Activated CD8-positive, alpha-beta T cell treated with anti-CD3 and anti-CD28 coated beads for 36 hours (primary cell): ENCODE measurements at regions not wholly inside any gene's neighbourhood (a gene's known extent, or its start where the extent isn't known, plus 50 kb on each side); places are given as distances from the start of the nearest gene placed in this dataset.

Experiments
- ATAC-seq: fragments of 200-7000 bp; cut with Tn5 transposase; one replicate; pipeline ENCODE4 v1.10.0; 2021; ENCODE audit warnings: mild to moderate bottlenecking, moderate library complexity
- CTCF ChIA-PET: fragments of 350-600 bp; sonication (Branson Sonifier 250); formaldehyde crosslinking; loops from one replicate; lab custom pipeline; 2021; ENCODE audit warnings: antibody characterized with exemption; lab: Charles Lee
- POLR2A ChIA-PET: fragments of 350-600 bp; sonication (Branson Sonifier 250); formaldehyde crosslinking; loops from one replicate; lab custom pipeline; 2021; ENCODE audit warnings: antibody characterized with exemption; lab: Charles Lee
- DNase-seq: peaks from one replicate; pipeline ENCODE4 v3.0.0-alpha.2; 2020
- H3K27ac Mint-ChIP-seq: one replicate; pipeline ENCODE4 v1.8.0; 2021; ENCODE audit warnings: mild to moderate bottlenecking, mixed read lengths
- H3K27me3 Mint-ChIP-seq: one replicate; pipeline ENCODE4 v1.8.0; 2021; ENCODE audit warnings: mixed read lengths
- H3K36me3 Mint-ChIP-seq: one replicate; pipeline ENCODE4 v1.8.0; 2021; ENCODE audit warnings: low read depth, mixed read lengths
- H3K4me1 Mint-ChIP-seq: one replicate; pipeline ENCODE4 v1.8.0; 2021; ENCODE audit warnings: low read depth, mixed read lengths
- H3K4me3 Mint-ChIP-seq: one replicate; pipeline ENCODE4 v1.8.0; 2021; ENCODE audit warnings: mild to moderate bottlenecking, moderate library complexity, mixed read lengths
- H3K9me3 Mint-ChIP-seq: one replicate; pipeline ENCODE4 v1.8.0; 2021; ENCODE audit warnings: mixed read lengths
- intact Hi-C: fragments of 100-400 bp; cut with micrococcal nuclease; formaldehyde crosslinking; loops from one replicate; pipeline ENCODE4 v1.10.0; 2022
- TF ChIP-seq, protein P1 (sequence below): fragments of 200-600 bp; IDR thresholded peaks from one replicate; pipeline ENCODE4 v1.8.0; 2022; ENCODE audit warnings: antibody characterized with exemption, mild to moderate bottlenecking

DNA sequence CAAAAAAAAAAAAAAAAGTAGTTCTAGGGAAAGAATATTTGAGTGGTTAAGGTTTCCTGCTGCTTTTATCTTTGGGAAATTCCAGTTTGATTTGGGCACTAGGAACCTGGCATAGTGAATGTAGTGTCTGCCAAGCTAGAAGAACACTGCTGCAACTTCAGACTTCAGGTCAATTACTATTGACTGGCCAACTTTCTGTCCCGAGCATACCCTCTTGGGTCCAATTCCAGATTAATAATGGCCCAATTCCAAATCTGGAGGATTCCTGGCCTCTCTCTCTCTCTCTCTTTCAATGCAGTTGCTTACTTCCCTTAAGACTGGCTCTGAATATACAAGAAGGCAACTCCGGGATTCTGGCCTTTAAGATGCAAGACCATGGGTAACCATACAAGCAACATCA, 74.9 kb downstream of the ANKEF1 start:
- Mint-ChIP-seq H3K36me3 (no peaks in the 10 kb centered on the region), H3K4me1 (no peaks in the 10 kb centered on the region), H3K4me3 (no peak overlapping the region), H3K27ac (no peak overlapping the region), H3K9me3 (no peaks in the 10 kb centered on the region), H3K27me3 (peaks cover 7% of the 10 kb centered on the region)
- ATAC-seq (no peak), DNase-seq (no peak)
- intact Hi-C loops, result no loop called here
- CTCF ChIA-PET, result interaction anchor here (1.1 kb wide), 1 partner anchor 202 kb away, joined by 3 read pairs; no protein-coding TSS in a partner anchor
- TF ChIP-seq, protein P1, sequence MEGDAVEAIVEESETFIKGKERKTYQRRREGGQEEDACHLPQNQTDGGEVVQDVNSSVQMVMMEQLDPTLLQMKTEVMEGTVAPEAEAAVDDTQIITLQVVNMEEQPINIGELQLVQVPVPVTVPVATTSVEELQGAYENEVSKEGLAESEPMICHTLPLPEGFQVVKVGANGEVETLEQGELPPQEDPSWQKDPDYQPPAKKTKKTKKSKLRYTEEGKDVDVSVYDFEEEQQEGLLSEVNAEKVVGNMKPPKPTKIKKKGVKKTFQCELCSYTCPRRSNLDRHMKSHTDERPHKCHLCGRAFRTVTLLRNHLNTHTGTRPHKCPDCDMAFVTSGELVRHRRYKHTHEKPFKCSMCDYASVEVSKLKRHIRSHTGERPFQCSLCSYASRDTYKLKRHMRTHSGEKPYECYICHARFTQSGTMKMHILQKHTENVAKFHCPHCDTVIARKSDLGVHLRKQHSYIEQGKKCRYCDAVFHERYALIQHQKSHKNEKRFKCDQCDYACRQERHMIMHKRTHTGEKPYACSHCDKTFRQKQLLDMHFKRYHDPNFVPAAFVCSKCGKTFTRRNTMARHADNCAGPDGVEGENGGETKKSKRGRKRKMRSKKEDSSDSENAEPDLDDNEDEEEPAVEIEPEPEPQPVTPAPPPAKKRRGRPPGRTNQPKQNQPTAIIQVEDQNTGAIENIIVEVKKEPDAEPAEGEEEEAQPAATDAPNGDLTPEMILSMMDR, result no peak
- POLR2A ChIA-PET, result no interaction called here

- DNase-seq (no peak), ATAC-seq (no peak)
- Mint-ChIP-seq H3K27ac (no peak overlapping the region), H3K9me3 (no peaks in the 10 kb centered on the region), H3K4me1 (no peaks in the 10 kb centered on the region), H3K36me3 (no peaks in the 10 kb centered on the region), H3K27me3 (peaks cover 7% of the 10 kb centered on the region), H3K4me3 (no peak overlapping the region)
- ChIA-PET POLR2A (no interaction called here), CTCF (interaction anchor here (1.1 kb wide), 1 partner anchor 201 kb away, joined by 3 read pairs; no protein-coding TSS in a partner anchor)
- intact Hi-C loops, result no loop called here
- TF ChIP-seq, protein P1, result no peak
Measured at GRCh38 chr20:10110151-10110550, 75.4 kb downstream of the ANKEF1 start.

- Mint-ChIP-seq H3K9me3 (no peaks in the 10 kb centered on the region), H3K4me3 (no peak overlapping the region), H3K27ac (no peak overlapping the region), H3K4me1 (peaks cover 4% of the 10 kb centered on the region), H3K36me3 (no peaks in the 10 kb centered on the region), H3K27me3 (peaks cover 3% of the 10 kb centered on the region)
- DNase-seq (no peak), ATAC-seq (no peak)
- intact Hi-C loops, result no loop called here
- TF ChIP-seq, protein P1, result no peak
- ChIA-PET POLR2A (no interaction called here), CTCF (no interaction called here)
Measured at GRCh38 chr20:10111139-10111958, 76.6 kb downstream of the ANKEF1 start.

- DNase-seq (no peak), ATAC-seq (no peak)
- intact Hi-C loops, result no loop called here
- Mint-ChIP-seq H3K9me3 (no peaks in the 10 kb centered on the region), H3K27me3 (peaks cover 3% of the 10 kb centered on the region), H3K36me3 (no peaks in the 10 kb centered on the region), H3K4me3 (no peak overlapping the region), H3K27ac (no peak overlapping the region), H3K4me1 (peaks cover 4% of the 10 kb centered on the region)
- TF ChIP-seq, protein P1, result no peak
- ChIA-PET POLR2A (no interaction called here), CTCF (no interaction called here)
Measured at GRCh38 chr20:10111959-10112250, 77.1 kb downstream of the ANKEF1 start.

DNA sequence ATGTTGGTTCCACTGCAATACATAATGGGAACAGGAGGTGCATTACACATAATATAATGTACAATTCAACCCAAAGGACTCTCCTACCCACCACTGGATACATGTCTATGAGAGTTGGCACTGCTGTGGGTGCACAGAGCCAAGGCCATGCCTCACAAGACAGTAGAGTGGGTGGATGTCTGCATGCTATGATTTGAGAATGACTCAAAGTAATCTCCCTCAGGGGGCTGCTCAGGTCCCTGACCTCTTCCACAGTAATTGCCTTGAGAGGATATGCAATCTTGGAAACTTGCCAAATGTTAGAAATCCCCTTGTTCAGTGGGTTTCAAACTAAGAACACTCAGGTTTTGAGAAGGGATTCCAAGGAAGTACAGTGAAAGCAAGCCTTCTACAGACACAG, 79.0 kb downstream of the ANKEF1 start:
- Mint-ChIP-seq H3K27ac (no peak overlapping the region), H3K4me1 (peaks cover 4% of the 10 kb centered on the region), H3K36me3 (no peaks in the 10 kb centered on the region), H3K9me3 (no peaks in the 10 kb centered on the region), H3K27me3 (peaks cover 3% of the 10 kb centered on the region), H3K4me3 (no peak overlapping the region)
- ATAC-seq (no peak), DNase-seq (no peak)
- intact Hi-C loops, result no loop called here
- ChIA-PET CTCF (no interaction called here), POLR2A (no interaction called here)
- TF ChIP-seq, protein P1, result no peak
